SKM-1 treated with dmso at 0.1 percent for 144 hours (cell line): ENCODE measurements at regions not wholly inside any gene's neighbourhood (a gene's known extent, or its start where the extent isn't known, plus 50 kb on each side); places are given as distances from the start of the nearest gene placed in this dataset.
"Not testable (repeated sequence)": the region's sequence is repeated elsewhere in the genome, so short reads cannot be mapped to it uniquely, and the experiment has no call there.

Experiments used
- DNase-seq: peaks from one replicate; lab custom pipeline; 2025; ENCODE audit not compliant: unreplicated experiment; lab: John Stamatoyannopoulos, UW

GRCh38 chr2:8361930-8362329, 319.9 kb upstream of the ID2 start:
- no peak for DNase-seq

GRCh38 chr2:8363161-8363560, 318.7 kb upstream of the ID2 start:
- no peak for DNase-seq

GRCh38 chr2:8364668-8365067, 317.2 kb upstream of the ID2 start:
- DNase-seq = no peak

- DNase-seq = no peak
Measured at GRCh38 chr2:8365331-8365910, 316.4 kb upstream of the ID2 start.

GRCh38 chr2:8367833-8368232, 314.0 kb upstream of the ID2 start:
- DNase-seq = no peak

- no peak for DNase-seq
Measured at GRCh38 chr2:8368463-8368862, 313.4 kb upstream of the ID2 start.

GRCh38 chr2:8369522-8369921, 312.3 kb upstream of the ID2 start:
- DNase-seq = no peak

- DNase-seq = no peak
Measured at GRCh38 chr2:8370258-8370802, 311.5 kb upstream of the ID2 start.

GRCh38 chr2:8371653-8372052, 310.2 kb upstream of the ID2 start:
- DNase-seq = no peak

GRCh38 chr2:8374782-8375181, 307.1 kb upstream of the ID2 start:
- no peak for DNase-seq

- no peak for DNase-seq
Measured at GRCh38 chr2:8376603-8377410, 305.0 kb upstream of the ID2 start.

GRCh38 chr2:8378016-8378810, 303.6 kb upstream of the ID2 start:
- DNase-seq = no peak

- DNase-seq = no peak
Measured at GRCh38 chr2:8379128-8379527, 302.7 kb upstream of the ID2 start.

- no peak for DNase-seq
Measured at GRCh38 chr2:8379549-8379948, 302.3 kb upstream of the ID2 start.

GRCh38 chr2:8380026-8380425, 301.8 kb upstream of the ID2 start:
- DNase-seq = no peak

GRCh38 chr2:8380566-8380965, 301.3 kb upstream of the ID2 start:
- no peak for DNase-seq

- no peak for DNase-seq
Measured at GRCh38 chr2:8382485-8382884, 299.4 kb upstream of the ID2 start.

GRCh38 chr2:8386748-8387147, 295.1 kb upstream of the ID2 start:
- DNase-seq = not testable (repeated sequence)

GRCh38 chr2:8388781-8389180, 293.1 kb upstream of the ID2 start:
- no peak for DNase-seq

- DNase-seq = no peak
Measured at GRCh38 chr2:8389431-8390108, 292.3 kb upstream of the ID2 start.

GRCh38 chr2:8391126-8391525, 290.7 kb upstream of the ID2 start:
- DNase-seq = no peak
